ENCODE measurements at regions not wholly inside any gene's neighbourhood (a gene's known extent, or its start where the extent isn't known, plus 50 kb on each side); places are given as distances from the start of the nearest gene placed in this dataset.
"Not testable (repeated sequence)": the region's sequence is repeated elsewhere in the genome, so short reads cannot be mapped to it uniquely, and the experiment has no call there.

DNA sequence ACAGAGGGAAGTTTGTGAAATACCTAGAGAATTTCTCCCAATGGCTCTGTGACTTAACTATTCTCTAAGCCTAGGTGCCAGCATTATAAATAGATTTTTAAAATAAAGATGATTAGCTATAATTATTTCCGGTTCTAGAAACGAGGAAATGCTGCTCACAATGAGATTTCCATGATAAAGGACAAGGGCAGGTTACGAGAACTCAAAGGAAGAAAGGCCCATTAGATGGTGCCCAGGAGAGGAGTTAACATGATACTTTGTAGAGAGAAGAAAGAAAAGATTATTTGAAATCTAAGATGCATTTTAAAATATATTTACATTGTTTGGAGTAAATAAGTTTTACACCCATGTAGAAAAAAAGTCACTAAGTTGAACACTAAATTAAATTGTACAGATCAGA lies 538.3 kb upstream of the PTGER4 start:
- no peaks in the 10 kb centered on the region for H3K36me3 Mint-ChIP-seq (ENCODE audit: insufficient read depth)
- H3K4me1 Mint-ChIP-seq (ENCODE audit: low read depth): no peaks in the 10 kb centered on the region
- H3K4me3 Mint-ChIP-seq: no peak overlapping the region
- peaks cover 4% of the 10 kb centered on the region for H3K9me3 Mint-ChIP-seq
- DNase-seq: no peak
- H3K27me3 Mint-ChIP-seq (ENCODE audit: low read depth): peaks cover 2% of the 10 kb centered on the region
- no peak for ATAC-seq

GRCh38 chr5:40137223-40137622 lies 542.5 kb upstream of the PTGER4 start:
- Mint-ChIP-seq H3K4me3 (no peak overlapping the region), H3K27me3 (ENCODE audit: low read depth) (no peaks in the 10 kb centered on the region), H3K9me3 (no peaks in the 10 kb centered on the region), H3K36me3 (ENCODE audit: insufficient read depth) (no peaks in the 10 kb centered on the region), H3K4me1 (ENCODE audit: low read depth) (no peaks in the 10 kb centered on the region)
- no peak for ATAC-seq
- DNase-seq: no peak

DNA sequence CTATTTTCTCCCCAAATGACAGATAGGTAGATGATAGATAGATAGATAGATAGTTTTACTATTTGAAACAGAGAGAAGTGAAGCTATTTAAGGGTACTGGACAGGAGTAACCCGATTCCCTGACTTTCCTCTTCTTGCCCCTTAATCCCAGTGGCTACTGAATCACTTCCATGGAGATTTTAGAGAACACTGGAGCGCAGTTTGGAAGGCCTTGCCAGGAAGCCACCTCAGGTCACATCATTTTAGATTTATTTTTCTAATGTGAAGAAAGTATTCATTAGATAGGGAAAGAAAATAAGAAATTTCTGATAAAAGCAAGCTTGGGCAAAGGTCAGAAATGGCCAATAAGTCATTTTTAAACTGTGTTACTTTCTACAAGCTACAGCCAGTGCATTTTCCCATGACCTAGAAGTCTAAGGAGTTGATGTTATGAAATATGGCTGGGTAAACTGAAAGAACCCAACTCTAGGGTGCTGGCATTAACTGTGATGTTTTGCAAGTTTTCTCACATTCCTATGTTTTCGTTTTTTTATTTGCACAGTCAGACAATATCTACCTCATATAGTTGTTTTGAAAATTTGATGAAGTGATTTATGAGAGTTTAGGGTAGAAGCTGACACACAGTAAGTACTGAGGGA lies 544.7 kb upstream of the PTGER4 start:
- DNase-seq (no peak), ATAC-seq (no peak)
- Mint-ChIP-seq H3K4me1 (ENCODE audit: low read depth) (no peaks in the 10 kb centered on the region), H3K27me3 (ENCODE audit: low read depth) (no peaks in the 10 kb centered on the region), H3K36me3 (ENCODE audit: insufficient read depth) (no peaks in the 10 kb centered on the region), H3K9me3 (no peaks in the 10 kb centered on the region), H3K4me3 (no peak overlapping the region)

GRCh38 chr5:40124367-40124766 lies 555.3 kb upstream of the PTGER4 start:
- no peak for ATAC-seq
- no peak for DNase-seq
- Mint-ChIP-seq H3K36me3 (ENCODE audit: insufficient read depth) (peaks cover 3% of the 10 kb centered on the region), H3K4me1 (ENCODE audit: low read depth) (peaks cover 15% of the 10 kb centered on the region), H3K4me3 (no peak overlapping the region), H3K9me3 (peaks cover 20% of the 10 kb centered on the region), H3K27me3 (ENCODE audit: low read depth) (no peaks in the 10 kb centered on the region)

DNA sequence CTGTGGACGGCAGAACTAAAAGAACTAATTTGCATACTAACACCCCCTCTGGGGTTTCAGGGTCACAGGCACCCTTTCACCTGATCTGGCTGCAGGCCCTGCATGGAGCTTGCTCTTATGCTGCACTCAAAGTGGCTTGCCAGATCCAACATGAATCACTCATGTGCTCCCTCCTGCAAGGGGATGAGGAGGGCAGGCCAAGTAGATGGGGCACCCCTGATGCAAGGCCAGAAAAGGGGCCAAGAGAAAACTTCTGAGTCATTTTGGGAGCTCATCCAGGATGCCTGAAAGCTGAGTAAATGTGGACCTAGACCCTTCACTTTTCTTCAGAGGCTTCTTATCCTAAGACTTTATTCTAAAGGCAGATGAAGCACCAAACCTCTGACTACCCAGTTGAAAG lies 558.5 kb upstream of the PTGER4 start:
- Mint-ChIP-seq H3K36me3 (ENCODE audit: insufficient read depth) (peaks cover 3% of the 10 kb centered on the region), H3K4me3 (no peak overlapping the region), H3K4me1 (ENCODE audit: low read depth) (no peaks in the 10 kb centered on the region), H3K27me3 (ENCODE audit: low read depth) (no peaks in the 10 kb centered on the region), H3K9me3 (peaks cover 17% of the 10 kb centered on the region)
- ATAC-seq: no peak
- no peak for DNase-seq

DNA sequence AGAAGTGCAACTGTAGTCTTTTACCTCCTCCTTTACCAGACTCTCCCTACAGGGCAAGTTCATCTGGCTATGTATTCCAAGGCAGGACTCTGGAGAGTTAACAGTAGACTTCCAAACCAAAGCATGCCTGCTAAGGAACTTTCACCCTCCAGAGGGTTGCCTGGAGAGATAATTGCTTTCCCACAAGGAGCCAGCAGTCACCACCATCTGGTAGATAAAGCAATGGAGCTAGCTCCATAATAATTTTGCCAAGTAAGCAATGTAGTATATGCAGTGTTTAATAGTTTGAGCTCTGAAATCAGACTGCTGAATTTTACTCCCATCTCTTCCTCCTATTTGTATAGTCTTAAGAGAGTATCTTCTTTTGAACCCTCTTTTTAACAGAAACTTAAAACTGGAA lies 566.8 kb upstream of the PTGER4 start:
- H3K4me1 Mint-ChIP-seq (ENCODE audit: low read depth): no peaks in the 10 kb centered on the region
- peaks cover 4% of the 10 kb centered on the region for H3K27me3 Mint-ChIP-seq (ENCODE audit: low read depth)
- no peaks in the 10 kb centered on the region for H3K9me3 Mint-ChIP-seq
- H3K36me3 Mint-ChIP-seq (ENCODE audit: insufficient read depth): no peaks in the 10 kb centered on the region
- ATAC-seq (no peak), DNase-seq (no peak)
- H3K4me3 Mint-ChIP-seq: no peak overlapping the region

DNA sequence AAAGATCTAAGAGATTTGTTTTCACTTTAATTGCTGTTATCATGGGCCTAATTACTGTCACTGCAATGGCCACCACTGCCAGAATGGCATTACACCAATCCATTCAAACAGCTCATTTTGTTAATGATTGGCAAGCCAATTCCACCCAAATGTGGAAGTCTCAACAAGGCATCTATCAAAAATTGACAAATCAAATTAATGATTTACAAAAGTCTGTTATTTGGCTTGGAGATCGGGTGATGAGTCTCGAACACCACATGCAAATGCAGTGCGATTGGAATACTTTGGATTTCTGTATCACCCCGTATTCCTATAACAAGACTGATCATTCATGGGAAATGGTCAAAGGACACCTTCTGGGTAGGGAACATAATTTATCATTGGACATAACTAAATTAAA lies 568.7 kb upstream of the PTGER4 start:
- H3K27me3 Mint-ChIP-seq (ENCODE audit: low read depth); ATAC-seq; H3K4me1 Mint-ChIP-seq (ENCODE audit: low read depth); H3K36me3 Mint-ChIP-seq (ENCODE audit: insufficient read depth); H3K9me3 Mint-ChIP-seq; H3K4me3 Mint-ChIP-seq; DNase-seq: not testable (repeated sequence)

DNA sequence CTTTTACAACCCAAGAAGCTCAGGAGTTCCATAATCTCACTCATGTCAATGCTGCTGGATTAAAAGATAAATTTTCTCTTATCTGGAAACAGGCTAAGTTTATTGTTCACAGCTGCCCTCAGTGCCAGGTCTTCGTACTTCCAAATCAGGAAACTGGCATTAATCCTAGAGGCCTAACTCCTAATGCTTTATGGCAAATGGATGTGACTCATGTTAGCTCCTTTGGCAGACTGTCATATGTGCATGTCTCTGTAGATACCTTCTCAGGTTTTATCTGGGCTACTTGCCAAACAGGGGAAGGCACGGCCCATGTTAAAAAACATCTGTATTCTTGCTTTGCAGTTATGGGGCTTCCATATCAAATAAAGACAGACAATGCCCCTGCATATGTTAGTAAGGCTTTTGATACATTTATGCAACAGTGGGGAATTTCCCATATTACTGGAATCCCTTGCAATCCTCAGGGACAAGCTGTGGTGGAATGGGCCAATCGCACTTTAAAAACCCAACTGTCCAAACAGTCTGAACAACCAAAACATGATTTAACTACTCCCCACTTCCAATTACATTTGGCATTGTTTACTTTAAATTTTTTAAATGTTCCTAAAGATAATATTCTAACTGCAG lies 570.8 kb upstream of the PTGER4 start:
- not testable (repeated sequence) for ATAC-seq; H3K4me1 Mint-ChIP-seq (ENCODE audit: low read depth); H3K27me3 Mint-ChIP-seq (ENCODE audit: low read depth); H3K36me3 Mint-ChIP-seq (ENCODE audit: insufficient read depth); DNase-seq; H3K4me3 Mint-ChIP-seq
- H3K9me3 Mint-ChIP-seq: peaks cover 11% of the 10 kb centered on the region

- H3K27me3 Mint-ChIP-seq (ENCODE audit: low read depth); H3K4me3 Mint-ChIP-seq; ATAC-seq; H3K4me1 Mint-ChIP-seq (ENCODE audit: low read depth); DNase-seq; H3K36me3 Mint-ChIP-seq (ENCODE audit: insufficient read depth): not testable (repeated sequence)
- peaks cover 19% of the 10 kb centered on the region for H3K9me3 Mint-ChIP-seq
Measured at GRCh38 chr5:40107786-40108185, 571.9 kb upstream of the PTGER4 start.

DNA sequence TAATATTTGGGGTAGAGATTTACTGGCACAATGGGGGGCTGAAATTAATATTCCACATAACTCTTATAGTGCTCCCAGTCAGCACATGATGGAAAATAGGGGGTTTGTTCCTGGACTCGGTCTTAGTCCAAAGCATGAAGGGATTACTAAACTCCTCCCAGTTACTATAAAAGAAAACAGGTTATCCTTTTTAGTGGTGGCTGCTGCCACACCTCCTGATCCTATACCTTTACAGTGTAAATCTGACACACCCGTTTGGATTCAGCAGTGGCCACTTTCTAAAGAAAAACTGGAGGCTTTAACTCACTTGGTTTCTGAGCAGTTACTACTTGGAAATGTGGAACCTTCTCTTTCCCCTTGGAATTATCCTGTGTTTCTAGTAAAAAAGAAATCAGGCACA lies 572.9 kb upstream of the PTGER4 start:
- Mint-ChIP-seq H3K36me3 (ENCODE audit: insufficient read depth) (no peaks in the 10 kb centered on the region), H3K4me3 (no peak overlapping the region), H3K9me3 (peaks cover 19% of the 10 kb centered on the region), H3K4me1 (ENCODE audit: low read depth) (no peaks in the 10 kb centered on the region), H3K27me3 (ENCODE audit: low read depth) (peaks cover 4% of the 10 kb centered on the region)
- no peak for ATAC-seq
- no peak for DNase-seq

DNA sequence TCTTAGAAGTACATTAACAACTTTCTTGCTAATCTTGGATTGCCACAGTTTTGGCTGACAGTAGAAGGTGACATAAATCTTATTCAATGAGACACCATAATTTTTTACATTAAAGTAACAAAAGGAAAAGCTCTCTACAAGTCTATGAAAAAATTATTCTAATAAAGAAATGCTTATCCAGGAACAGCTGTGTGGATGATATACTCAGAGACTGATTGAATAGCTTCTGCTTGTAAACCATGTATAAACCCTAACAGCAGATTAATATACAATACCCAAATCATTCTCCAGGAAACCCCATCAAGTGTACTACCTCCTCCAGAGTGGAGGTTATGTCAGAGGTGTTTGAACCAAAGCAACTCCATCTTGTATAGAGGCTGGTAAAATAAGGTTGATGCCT lies 581.4 kb upstream of the PTGER4 start:
- Mint-ChIP-seq H3K4me1 (ENCODE audit: low read depth) (no peaks in the 10 kb centered on the region), H3K4me3 (no peak overlapping the region), H3K36me3 (ENCODE audit: insufficient read depth) (no peaks in the 10 kb centered on the region), H3K27me3 (ENCODE audit: low read depth) (no peaks in the 10 kb centered on the region), H3K9me3 (peaks cover 3% of the 10 kb centered on the region)
- DNase-seq (no peak), ATAC-seq (no peak)

DNA sequence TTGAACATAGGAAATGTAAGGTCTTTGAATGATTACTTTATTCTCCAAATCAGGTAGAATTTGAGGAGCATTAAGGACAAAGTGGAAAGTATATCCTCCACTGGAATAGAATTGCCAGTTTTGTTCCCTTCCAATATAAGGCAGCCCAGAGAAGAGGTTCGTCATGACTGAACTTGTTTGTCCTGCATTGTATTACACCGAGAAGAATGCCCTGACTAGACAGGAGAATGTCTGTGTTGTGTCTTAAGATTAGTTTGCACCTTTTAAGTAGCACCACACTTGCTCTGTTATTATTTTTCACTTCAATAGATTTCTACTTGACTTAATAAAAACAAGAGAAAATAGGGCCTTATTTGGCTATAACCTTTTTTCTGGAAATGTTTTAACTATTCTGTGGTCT lies 586.2 kb upstream of the PTGER4 start:
- ATAC-seq (no peak), DNase-seq (no peak)
- Mint-ChIP-seq H3K36me3 (ENCODE audit: insufficient read depth) (peaks cover 3% of the 10 kb centered on the region), H3K9me3 (peaks cover 16% of the 10 kb centered on the region), H3K4me3 (no peak overlapping the region), H3K4me1 (ENCODE audit: low read depth) (no peaks in the 10 kb centered on the region), H3K27me3 (ENCODE audit: low read depth) (no peaks in the 10 kb centered on the region)

GRCh38 chr5:40089269-40089668 lies 590.4 kb upstream of the PTGER4 start:
- peaks cover 3% of the 10 kb centered on the region for H3K36me3 Mint-ChIP-seq (ENCODE audit: insufficient read depth)
- no peaks in the 10 kb centered on the region for H3K4me1 Mint-ChIP-seq (ENCODE audit: low read depth)
- H3K9me3 Mint-ChIP-seq: peaks cover 16% of the 10 kb centered on the region
- H3K27me3 Mint-ChIP-seq (ENCODE audit: low read depth): no peaks in the 10 kb centered on the region
- H3K4me3 Mint-ChIP-seq: no peak overlapping the region
- ATAC-seq: no peak
- no peak for DNase-seq

DNA sequence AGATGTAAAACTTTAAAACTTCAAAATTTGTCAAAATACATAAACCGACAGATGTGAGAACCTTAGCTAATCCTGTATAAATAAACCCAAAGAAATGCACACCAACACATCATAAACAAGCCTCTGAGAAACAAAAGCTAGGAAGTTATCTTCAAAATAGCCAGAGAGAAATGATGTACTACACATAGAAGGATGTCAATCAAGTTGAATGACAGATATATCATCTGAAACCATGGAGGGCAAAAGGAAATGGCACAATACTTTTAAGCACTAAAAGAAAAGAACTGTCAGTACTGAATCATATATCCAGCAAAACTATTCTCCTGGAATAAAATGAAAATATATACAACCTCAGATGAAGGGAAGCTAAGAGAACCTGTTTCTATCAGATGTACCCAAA lies 595.1 kb upstream of the PTGER4 start:
- H3K4me1 Mint-ChIP-seq (ENCODE audit: low read depth): no peaks in the 10 kb centered on the region
- no peaks in the 10 kb centered on the region for H3K9me3 Mint-ChIP-seq
- peaks cover 3% of the 10 kb centered on the region for H3K27me3 Mint-ChIP-seq (ENCODE audit: low read depth)
- H3K4me3 Mint-ChIP-seq: no peak overlapping the region
- no peak for DNase-seq
- H3K36me3 Mint-ChIP-seq (ENCODE audit: insufficient read depth): no peaks in the 10 kb centered on the region
- no peak for ATAC-seq

GRCh38 chr5:40082313-40082712 lies 597.4 kb upstream of the PTGER4 start:
- Mint-ChIP-seq H3K36me3 (ENCODE audit: insufficient read depth) (no peaks in the 10 kb centered on the region), H3K4me3 (no peak overlapping the region), H3K4me1 (ENCODE audit: low read depth) (no peaks in the 10 kb centered on the region), H3K9me3 (no peaks in the 10 kb centered on the region), H3K27me3 (ENCODE audit: low read depth) (peaks cover 3% of the 10 kb centered on the region)
- no peak for ATAC-seq
- DNase-seq: no peak
